ENCODE measurements at regions not wholly inside any gene's neighbourhood (a gene's known extent, or its start where the extent isn't known, plus 50 kb on each side); places are given as distances from the start of the nearest gene placed in this dataset.

DNA sequence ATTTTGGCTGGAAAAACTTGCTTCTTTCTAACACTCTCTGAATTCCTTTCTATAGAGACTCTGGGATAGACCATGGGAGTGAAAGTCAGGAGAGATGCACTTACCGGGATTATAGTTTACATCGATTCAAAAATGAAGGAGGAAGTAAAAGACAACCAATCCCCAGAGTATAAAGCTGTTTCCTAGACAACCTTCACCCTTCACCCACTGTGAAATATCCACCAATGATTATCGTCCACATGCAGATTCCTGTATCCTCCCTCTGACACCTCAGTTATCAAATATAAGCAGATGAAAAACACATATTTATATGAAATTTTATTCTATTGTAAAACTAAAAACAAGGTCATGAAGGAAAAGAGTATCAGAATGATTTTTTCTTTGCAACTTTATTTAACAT lies 258.8 kb upstream of the GK2 start:
- TF ChIP-seq FOXM1 (IDR thresholded peaks at IDR 0.05; ENCODE audit: borderline replicate concordance) (no peak), ELF4 (IDR thresholded peaks at IDR 0.05) (no peak), SUZ12 (IDR thresholded peaks at IDR 0.05) (no peak), SP1 (IDR thresholded peaks at IDR 0.05) (no peak), ZNF384 (IDR thresholded peaks at IDR 0.05) (no peak), TARDBP (IDR thresholded peaks at IDR 0.05) (no peak), ARNT (IDR thresholded peaks at IDR 0.05) (no peak), NFRKB (IDR thresholded peaks at IDR 0.05) (no peak), FOXK2 (IDR thresholded peaks at IDR 0.05) (no peak)

Measured in HEK293T (cell line).